ENCODE measurements at regions not wholly inside any gene's neighbourhood (a gene's known extent, or its start where the extent isn't known, plus 50 kb on each side); places are given as distances from the start of the nearest gene placed in this dataset.

DNA sequence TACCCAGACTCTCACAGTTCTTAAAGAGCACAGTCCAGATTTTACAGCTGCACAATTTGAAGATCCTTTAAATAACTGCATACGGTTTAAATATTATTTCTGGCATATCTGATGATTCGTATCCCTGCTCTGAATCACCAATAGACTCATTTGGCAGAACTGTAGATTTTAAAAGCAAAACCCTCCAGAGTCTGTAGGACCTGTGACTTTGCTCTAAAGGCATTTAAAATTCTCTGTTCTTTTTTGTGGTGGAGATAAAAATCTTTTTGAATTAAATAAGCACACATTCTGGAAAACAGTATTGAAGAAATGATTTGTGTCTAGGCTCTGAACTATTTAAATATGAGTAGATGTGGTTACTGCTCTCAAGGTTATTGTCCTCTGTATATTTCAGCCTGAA lies 246.2 kb upstream of the PITX2 start:
- TF ChIP-seq POLR2A (IDR thresholded peaks at IDR 0.05; ENCODE audit: low read length) = no peak
- no peak for TF ChIP-seq GATA1 (IDR thresholded peaks at IDR 0.05; ENCODE audit: low read depth, low read length)
